H4 (cell line): ENCODE measurements at regions not wholly inside any gene's neighbourhood (a gene's known extent, or its start where the extent isn't known, plus 50 kb on each side); places are given as distances from the start of the nearest gene placed in this dataset.
"Not testable (repeated sequence)": the region's sequence is repeated elsewhere in the genome, so short reads cannot be mapped to it uniquely, and the experiment has no call there.

Source experiments
- DNase-seq: peaks from one replicate; pipeline ENCODE4 v3.0.0-alpha.2; 2015; ENCODE audit warnings: low spot score

DNA sequence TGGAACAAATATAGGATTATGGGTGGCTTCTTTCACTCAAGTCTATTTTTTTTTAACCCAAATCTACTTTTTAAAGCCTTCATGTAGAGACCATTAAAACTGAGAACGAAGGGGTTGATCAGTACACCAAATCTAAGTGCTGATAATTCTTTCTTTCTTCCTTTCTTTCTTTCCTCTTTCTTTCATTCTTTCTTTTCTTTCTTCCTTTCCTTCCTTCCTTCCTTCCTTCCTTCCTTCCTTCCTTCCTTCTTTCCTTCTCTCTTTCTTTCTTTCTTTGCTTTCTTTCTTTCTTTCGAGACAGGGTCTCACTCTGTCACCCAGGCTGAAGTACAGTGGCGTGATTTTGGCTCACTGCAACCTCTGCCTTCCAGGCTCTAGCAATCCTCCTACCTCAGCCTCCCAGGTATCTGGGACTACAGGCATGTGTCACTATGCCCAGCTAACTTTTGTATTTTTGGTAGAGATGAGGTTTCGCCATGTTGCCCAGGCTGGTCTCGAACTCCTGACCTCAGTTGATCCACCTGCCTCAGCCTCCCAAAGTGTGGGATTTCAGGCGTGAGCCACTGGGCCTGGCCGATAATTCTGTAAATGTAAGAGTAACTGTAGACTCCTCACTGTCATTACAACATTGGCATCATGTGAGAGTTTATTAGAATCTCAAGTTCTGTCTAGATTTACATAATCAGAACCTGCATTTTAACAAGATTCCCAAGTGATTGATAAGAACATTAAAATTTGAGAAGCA is 236.4 kb downstream of the TFEC start:
- DNase-seq: no peak

DNA sequence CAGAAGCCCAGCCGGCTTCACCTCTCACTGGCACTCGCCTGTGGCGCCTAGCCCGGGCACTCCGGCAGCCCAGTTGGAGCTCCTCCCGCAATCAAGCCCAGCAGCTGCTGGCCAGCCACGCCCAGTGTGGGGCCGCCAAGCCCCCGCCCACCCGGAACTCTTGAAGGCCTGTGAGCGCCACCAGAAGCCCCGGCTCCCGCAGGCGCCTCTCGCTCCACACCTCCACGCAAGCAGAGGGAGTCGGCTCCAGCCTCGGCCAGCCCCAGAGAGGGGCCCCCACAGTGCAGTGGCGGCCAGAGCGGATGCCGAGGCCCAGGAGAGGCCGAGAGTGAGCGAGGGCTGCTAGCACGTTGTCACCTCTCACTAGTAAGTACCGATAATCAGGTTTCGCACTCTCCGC is 240.7 kb downstream of the TFEC start:
- DNase-seq: no peak

- not testable (repeated sequence) for DNase-seq
Measured at GRCh38 chr7:115789473-115789872, 241.1 kb downstream of the TFEC start.

DNA sequence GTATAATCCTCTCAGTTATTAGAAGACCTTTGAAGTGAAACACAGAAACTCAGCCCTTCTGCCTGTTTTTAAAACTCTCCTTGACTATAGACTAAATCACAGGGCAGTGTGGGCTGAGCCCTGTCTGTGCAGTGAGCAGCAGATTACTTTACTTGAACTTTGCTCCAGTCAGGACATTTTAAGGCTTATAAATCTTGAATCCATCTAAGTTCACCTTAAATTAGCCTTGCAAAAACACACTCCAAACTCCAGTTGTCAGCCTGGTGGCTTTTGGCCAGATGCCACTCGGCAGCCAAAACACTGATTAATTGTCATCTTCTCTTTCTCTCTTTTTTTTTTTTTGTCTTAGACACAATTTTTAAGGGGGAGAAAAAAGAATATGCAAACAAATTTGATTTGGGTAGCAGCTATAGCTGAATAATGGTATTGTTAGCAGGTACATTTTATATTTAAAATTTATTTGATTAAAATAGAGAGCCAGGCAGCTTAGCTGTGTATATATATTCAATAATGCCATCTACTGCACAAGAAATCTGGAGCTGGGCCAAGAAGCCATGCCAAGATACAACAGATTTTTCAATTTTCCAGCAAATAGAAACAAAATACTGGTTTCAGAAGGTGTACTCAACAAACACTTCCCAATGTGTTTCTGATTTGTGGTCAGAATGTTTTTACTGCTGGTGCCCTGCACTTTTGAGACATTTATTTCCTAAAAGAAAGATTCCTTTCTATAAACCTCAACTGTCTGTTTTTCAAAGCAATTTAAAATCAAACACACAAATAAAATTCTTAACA is 247.7 kb downstream of the TFEC start:
- DNase-seq: peak; percentile 57

GRCh38 chr7:115779561-115779960 is 251.0 kb downstream of the TFEC start:
- DNase-seq: peak; percentile 27

GRCh38 chr7:115775981-115776380 is 254.6 kb downstream of the TFEC start:
- DNase-seq: no peak

DNA sequence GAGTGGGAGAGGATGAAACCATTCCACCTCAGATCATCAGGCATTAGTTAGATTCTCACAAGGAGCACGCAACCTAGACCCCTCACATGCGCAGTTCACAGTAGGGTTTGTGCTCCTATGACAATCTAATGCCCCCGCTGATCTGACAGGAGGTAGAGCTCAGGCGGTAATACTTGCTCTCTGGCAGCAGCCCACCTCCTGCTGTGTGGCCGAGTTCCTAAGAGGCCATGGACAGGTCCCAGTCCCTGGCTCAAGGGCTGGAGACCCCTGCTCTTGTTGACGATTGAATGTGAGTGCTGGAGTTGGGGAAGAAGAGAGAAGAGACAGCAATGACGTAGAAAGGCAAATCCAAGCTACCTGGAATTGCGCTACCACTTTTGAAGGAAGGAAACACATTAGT is 267.2 kb downstream of the TFEC start:
- DNase-seq: no peak

DNA sequence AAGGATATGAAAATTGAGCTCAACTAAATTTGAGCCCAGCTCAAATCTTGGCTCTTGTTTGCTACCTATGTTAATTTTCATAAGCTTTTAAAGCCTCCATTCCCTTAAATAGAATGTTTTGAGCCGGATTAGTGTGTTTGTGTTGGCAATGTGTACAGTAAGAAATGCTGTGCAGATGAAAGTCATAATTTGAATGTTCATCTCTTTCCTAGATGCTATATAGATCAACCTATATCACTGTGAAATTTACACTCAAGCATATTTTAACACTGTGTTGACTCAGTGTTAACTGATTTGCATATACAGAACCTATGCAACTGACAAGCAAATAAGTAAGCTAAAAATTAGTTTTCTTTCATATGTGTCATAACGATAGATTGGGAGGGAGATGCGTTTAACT is 272.5 kb downstream of the TFEC start:
- DNase-seq: no peak

DNA sequence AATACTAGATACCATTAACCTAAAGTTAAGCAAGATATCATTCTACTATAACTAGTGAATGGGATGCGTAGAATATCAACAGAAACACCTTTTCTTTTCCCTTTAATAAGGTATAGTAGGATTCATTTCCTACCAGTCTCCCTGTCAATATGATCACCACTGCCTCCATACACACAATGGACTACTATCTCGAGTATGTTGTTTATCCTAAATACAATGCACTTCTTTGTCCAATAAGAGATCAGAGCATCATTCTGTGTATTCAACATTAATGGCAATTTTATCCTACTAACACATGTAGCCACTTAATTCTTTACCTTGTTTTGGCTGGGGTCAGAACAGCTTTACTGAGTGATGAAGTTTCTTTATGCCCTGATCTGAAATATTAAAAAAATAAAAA is 276.3 kb downstream of the TFEC start:
- no peak for DNase-seq

- DNase-seq: no peak
Measured at GRCh38 chr7:115749924-115750323, 280.6 kb downstream of the TFEC start.

- peak; percentile 17 for DNase-seq
Measured at GRCh38 chr7:115748123-115748738, 282.3 kb downstream of the TFEC start.

GRCh38 chr7:115747174-115747573 is 283.4 kb downstream of the TFEC start:
- peak; percentile 11 for DNase-seq

DNA sequence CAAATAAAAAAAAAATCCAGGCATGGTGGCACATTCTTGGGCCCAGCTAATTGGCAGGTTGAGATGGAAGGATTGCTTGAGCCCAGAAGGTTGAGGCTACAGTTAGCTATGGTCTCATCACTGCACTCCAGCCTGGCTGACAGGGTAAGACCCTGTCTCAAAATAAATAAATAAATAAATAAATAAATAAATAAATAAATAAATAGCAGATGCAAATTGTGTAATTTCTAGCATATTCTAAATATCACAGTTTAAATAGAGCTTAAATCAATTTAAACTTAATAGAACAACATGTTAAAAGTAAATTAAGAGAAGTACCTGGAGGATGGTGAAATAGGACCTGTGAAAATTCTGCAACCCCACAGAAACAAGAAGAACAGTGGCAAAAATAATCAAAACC is 290.5 kb downstream of the TFEC start:
- DNase-seq: no peak

DNA sequence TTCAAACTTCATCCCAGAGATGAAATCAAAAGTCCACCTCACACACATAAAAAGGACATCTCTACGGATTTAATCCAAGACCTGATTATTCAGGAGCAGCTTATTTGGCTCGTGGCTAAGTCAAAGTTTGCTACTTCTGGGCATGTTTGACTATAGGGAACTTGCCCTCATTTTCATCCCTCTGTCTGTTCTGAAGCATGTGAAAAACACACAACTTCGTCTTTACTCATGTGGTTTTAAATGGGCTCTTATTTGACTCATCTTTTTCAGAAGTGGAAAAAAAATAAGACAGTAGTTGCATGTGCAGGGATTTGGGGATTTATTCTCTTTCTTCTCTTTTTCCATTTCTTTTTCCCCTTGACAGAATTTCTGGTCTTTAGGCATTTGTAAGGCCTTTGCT is 295.9 kb downstream of the TFEC start:
- no peak for DNase-seq

GRCh38 chr7:115731796-115732471 is 298.6 kb downstream of the TFEC start:
- no peak for DNase-seq

GRCh38 chr7:115728518-115728917 is 302.0 kb downstream of the TFEC start:
- no peak for DNase-seq

- DNase-seq: peak; percentile 16
Measured at GRCh38 chr7:115724400-115725056, 306.0 kb downstream of the TFEC start.

DNA sequence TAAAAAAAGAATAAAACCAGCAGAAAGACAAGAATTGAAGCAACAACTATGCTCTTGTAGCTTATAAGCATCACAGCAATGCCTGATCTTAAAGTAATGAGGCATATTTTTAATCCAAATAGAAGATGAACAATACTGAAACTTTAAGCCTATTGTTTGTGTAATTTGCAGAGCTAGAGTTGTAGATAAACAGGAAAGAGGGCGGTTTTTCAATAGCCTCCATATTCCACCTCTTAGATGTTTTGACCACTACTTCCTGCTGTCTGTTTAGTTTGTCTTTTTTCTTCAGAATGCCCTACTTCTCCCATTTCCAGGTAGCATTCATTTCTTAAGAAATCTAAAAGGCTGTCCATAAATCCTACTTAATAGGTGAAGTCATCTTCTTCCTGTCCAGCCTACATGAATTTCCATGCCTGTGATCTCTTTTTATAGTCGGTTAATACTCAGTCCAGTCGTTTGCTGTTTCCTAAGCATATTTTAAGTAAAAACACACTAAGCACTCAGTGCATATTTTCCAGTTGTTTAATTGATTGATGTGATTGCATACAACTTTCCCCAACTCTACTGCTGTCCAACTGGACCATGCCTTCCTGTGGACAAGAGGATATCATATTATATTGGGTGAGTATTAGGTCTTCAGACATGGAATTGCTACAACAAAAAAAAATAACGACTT is 308.1 kb downstream of the TFEC start:
- no peak for DNase-seq

- no peak for DNase-seq
Measured at GRCh38 chr7:115721293-115722217, 309.0 kb downstream of the TFEC start.

DNA sequence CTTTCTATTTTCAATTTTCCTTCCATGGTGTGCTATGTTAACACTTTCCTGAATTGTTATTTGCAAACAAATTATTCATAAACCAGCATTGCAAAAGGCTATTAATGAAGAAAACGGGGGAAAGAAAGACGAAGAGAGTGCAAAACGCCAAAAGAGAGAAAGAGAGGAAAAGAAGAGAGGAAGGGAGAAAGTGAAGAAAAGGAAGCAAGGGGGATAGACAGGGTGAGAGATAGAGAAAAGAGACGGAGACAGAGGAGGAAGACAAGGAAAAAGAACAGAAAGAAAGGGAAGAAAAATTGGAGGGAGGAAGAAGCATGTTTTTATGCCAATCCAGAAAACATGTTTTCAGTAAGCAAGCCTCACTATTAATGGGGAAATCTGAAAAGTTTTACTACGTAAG is 310.6 kb downstream of the TFEC start:
- DNase-seq: no peak
